ENCODE measurements at regions not wholly inside any gene's neighbourhood (a gene's known extent, or its start where the extent isn't known, plus 50 kb on each side); places are given as distances from the start of the nearest gene placed in this dataset.

DNA sequence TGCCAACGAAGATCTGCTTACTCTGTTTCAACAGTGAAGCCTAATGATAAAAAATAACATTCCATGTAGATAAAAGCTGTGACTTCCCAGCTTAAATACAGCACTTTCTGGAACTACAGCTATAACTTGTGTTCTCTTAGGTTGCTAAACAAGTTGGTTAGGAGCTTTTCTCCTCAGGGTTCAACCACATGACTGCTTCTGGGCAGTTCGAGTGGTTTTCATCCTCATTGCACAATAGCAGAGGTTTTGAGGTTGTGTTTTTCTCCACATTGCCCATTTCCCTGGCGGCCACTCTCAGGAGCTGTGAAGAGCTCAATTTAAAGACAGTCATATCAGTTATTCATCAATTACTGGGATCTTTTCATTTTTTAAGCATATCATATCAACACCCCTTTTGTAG lies 102.2 kb upstream of the CYP1B1 start:
- no peak for TF ChIP-seq POLR2AphosphoS5 (IDR thresholded peaks at IDR 0.05)
- no peak for TF ChIP-seq CTCF (IDR thresholded peaks at IDR 0.05; ENCODE audit: poor library complexity, severe bottlenecking)
